ENCODE measurements at regions not wholly inside any gene's neighbourhood (a gene's known extent, or its start where the extent isn't known, plus 50 kb on each side); places are given as distances from the start of the nearest gene placed in this dataset.
A peak's percentile ranks its signal among the peaks of the same experiment; 100 is the strongest.
"Not testable (repeated sequence)": the region's sequence is repeated elsewhere in the genome, so short reads cannot be mapped to it uniquely, and the experiment has no call there.

- no peak for DNase-seq
Measured at GRCh38 chr12:34097213-34097612, 74.9 kb downstream of the ALG10 start.

DNA sequence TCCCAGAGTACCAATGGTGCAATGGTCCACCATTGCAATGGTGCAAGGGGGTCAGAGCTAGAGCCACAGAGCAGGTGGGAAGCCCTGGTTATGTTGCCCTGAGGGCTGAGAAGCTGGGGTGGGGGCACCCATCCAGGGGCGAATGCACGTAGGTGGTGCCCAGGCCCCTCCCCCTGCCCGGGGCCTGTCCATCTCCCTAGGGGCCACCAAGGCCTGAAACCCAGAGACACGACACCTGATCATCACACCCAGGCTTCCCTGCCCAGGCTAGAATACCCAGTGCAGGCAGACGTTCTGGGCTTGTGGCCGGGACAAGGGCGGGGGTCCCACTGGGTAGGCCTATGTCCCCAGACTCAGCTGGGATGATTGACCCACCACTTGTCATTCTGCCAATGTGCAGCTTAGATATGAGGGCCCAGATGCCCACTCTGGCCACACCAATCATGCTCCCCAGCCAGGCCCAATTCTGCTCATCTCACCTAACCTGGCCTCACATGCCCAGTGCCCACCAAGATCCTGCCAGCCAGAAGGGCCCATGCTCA is 83.2 kb downstream of the ALG10 start:
- no peak for DNase-seq

- DNase-seq = no peak
Measured at GRCh38 chr12:34106172-34106571, 83.9 kb downstream of the ALG10 start.

- no peak for DNase-seq
Measured at GRCh38 chr12:34107016-34107415, 84.7 kb downstream of the ALG10 start.

DNA sequence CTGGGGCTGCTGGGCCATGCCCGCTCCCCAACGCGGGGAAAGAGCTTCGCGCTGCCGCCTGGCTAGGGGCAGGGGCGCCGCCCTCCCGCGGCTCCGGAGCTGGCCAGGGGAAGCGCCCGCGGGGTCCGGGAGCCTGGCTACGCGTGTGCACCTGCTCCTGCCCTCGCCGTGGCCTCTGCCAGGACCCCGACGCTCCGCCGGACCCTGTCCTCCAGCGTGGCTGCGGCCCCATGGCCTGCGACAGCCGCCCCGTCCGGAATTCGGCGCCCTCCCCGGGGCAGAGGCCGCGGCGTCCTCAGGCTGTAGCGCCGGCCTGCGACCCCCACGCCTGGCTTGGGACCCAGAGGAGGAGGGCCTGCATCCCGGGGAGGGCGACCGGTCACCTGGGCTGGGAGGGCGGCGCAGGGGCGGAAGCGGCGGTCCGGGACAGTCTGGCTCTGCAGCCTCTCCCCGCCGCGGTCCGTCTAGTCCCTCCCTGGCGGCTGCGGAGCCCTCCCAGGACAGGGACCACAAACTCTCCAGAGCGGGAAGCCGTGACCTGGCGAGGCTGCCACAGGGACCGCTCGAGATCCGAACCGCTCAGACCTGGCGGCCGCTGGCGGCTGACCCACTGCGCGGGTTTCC is 85.6 kb downstream of the ALG10 start:
- no peak for DNase-seq

DNA sequence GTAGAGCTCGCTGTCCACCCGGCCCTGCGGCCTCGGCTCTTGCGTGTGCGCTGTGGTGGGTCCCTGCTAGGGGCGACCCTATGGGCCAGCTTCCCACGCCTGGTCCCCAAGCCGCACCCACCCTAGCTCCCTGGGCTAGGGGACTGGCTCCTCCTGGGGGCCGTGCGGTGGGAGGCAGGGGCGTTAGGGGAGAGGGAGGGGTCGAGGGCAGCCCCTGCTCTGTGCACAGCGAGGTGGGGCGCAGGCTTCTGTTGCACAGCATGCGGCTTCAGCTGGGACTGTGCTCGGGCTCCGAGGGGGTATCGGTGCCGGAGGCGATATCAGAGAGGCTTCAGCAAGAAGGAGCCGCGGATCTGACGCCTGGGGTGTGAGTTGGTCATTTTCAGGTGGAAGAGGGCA is 86.1 kb downstream of the ALG10 start:
- DNase-seq = no peak

GRCh38 chr12:34108967-34109366 is 86.7 kb downstream of the ALG10 start:
- no peak for DNase-seq

- no peak for DNase-seq
Measured at GRCh38 chr12:34109390-34109789, 87.1 kb downstream of the ALG10 start.

DNA sequence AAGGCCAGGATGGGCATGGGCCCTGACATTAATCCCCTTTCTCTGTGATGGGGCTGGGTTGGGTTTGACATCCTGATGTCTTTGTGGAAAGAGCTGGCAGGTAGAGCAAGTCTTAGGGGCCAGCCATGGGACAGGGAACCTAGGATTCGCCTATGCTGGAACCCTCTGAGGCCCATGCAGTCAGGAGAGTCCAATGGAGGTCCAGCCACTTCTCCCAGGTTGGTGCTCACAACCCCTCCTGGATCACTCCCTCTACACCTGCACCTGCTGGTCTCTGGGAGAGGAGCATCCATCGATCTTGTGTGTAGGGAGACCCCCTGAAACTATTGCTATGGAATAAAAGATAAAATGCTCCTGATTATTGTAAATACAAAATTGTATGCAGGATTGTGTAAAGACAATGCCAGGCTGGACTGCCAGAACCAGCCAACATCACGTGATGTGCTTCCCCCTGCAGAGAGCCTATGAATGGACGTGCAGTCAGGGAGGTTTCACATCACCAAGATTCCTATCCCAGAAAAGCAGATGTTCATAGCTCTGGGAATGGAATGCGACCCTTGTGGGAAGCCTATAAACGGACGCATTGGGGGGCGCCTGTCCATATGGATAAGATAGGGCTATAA is 87.7 kb downstream of the ALG10 start:
- DNase-seq = not testable (repeated sequence)

- no peak for DNase-seq
Measured at GRCh38 chr12:34119366-34119765, 97.1 kb downstream of the ALG10 start.

GRCh38 chr12:34121360-34121759 is 99.1 kb downstream of the ALG10 start:
- no peak for DNase-seq

DNA sequence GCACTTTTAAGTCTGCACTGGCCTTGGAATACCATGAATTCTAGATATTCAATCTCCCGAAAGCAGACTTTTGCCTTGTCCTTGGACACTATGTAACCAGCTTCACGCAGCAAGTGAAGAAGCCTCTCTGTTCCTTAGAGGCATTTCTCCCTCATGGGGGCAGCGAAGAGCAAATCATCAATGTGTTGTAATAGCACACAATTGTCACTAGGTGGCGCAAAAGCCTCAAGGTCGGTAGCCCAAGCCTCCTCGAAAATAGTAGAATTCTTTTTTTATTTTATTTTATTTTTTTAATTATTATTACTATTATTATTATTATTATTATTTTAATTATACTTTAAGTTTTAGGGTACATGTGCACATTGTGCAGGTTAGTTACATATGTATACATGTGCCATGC is 100.8 kb downstream of the ALG10 start:
- peak; percentile 31 for DNase-seq

DNA sequence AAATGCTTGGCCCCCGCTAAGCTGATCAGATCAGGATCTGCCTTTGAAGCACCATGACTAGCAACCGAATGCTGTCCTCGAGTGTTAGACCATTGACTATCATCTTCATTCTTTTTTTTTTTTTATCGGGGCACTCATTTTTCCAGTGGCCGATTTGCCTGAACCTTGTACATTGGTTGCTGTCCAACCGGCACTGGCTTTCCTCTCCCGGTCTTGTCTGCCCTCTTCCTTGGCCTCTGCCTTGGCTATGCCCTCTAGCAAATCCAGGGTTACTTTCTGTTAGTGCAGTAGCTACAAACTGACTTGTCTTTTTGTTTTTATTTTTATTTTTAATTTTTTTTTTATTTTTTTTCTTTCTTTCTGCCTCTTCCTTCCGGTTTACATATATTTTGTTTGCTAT is 102.3 kb downstream of the ALG10 start:
- DNase-seq = no peak

DNA sequence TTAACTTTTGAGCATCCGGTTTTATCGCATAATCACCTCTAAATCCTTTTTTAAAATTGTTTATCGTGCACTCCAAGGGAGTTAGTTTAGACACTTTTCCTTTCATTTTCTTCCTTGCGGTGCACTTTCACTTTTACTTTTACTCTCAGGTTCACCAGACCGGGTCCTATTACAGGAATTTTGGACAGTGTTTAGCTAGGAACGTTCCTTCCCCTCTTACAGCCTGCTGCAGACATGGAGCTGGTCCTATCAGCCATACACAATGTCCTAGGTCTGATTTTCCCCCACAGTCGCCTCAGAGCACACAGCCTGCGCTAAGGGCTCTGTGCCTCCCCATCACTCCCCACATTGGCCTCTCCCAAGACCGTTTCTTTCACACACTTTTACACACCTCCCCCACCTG is 103.9 kb downstream of the ALG10 start:
- DNase-seq = no peak

- DNase-seq = no peak
Measured at GRCh38 chr12:34126805-34127204, 104.5 kb downstream of the ALG10 start.

GRCh38 chr12:34127379-34127778 is 105.1 kb downstream of the ALG10 start:
- not testable (repeated sequence) for DNase-seq

DNA sequence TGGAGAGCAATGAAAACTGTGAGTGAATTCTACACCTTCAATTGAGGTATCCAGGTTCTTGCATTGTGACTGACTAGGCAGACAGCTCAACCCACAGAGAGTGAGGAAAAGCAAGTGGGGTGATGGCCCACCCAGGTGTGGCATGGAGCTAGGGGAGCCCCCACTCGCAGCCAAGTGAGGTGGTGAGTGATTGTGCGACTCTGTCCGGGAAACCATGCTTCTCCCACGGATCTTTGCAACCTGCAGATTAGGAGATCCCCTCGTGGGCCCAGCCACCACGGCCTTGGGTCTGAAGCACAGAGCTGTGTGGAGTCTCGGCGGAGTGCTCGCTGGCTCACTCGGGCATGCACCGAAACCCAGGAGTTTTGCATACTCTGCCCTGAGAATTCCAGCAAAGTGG is 120.1 kb downstream of the ALG10 start:
- no peak for DNase-seq

- DNase-seq = no peak
Measured at GRCh38 chr12:34151019-34151418, 128.7 kb downstream of the ALG10 start.

DNA sequence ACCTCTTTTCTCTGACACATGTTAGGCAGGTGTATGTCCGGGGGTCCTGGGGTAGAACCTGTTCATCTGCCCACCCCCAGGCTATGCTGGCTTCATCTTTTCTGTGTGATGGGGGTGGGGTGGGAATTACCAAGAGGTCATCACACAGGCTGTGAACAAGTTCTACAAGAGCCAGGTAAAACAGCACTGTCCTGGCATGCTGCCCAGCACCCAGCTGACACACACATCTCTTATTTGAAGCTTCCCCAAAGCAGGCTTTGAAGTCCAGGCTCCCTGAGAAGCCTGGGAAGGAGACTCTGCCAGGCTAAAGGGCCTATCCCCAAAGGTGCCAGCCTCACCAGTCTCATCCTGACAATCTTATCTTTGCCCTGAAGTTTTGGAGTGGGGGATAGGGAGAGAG is 141.1 kb downstream of the ALG10 start:
- no peak for DNase-seq

DNA sequence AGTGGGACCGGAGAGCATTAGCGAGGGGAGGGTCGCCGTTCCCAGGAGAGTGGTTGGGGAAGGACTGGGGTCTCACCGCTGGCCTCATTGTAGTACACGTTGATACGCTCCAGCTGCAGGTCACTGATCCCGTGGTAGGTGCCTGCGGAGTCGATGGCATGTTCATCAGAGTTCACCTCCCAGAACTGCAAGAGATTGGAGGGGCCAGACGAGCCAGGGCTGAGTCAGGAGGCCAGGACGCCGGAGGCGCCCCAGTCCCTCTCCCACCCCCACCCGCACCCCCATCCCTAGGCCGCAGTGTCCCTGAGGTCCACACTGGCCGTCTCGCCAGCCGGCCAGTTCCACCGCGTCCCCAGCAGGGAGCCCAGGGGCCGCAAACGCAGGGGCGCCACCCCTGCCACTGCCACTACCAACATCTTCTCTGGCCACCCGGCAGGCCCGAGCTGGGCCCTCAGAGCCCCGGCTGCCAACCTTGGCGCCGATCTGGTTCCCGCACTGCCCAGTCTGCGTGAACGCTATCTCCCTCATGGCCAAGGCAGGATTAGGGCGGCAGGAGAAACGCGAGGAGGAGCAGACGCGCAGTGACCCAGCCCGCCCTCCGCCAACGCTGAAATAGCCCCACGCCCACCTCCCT is 144.2 kb downstream of the ALG10 start:
- DNase-seq = no peak

DNA sequence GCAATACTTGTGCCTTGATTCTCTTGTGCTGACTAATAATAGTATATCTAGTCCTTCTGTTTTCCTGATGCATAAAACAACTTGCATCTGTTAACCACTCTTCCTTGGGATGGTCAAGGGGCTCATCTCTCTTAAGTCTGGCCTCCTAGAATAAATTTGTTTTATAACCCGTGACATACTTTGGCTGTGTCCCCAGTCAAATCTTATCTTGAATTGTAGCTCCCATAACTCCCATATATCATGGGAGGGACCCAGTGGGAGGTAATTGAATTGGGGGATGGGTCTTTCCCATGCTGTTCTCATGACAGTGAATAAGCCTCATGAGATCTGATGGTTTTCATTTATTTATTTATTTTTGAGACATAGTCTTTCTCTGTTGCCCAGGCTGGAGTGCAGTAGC is 146.2 kb downstream of the ALG10 start:
- DNase-seq = not testable (repeated sequence)

- no peak for DNase-seq
Measured at GRCh38 chr12:34186492-34186891, 164.2 kb downstream of the ALG10 start.

DNA sequence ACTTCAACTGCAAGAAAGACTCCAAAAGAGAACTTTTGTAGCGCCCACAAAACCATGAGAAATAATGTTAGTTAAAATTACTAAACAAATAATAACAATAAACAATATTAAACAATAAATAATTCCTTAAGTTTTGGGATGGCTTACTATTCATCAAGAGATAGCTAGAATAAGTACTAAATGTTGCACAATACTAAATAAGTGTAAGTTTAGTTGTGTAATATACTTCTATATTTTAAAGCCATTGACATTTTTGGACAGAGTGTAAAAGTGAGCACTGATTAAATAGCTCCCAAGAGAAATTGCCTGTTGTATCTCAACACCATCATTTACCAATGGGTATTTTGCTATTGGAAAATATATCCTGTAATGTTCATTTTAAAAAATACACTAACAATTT is 166.7 kb downstream of the ALG10 start:
- DNase-seq = no peak

DNA sequence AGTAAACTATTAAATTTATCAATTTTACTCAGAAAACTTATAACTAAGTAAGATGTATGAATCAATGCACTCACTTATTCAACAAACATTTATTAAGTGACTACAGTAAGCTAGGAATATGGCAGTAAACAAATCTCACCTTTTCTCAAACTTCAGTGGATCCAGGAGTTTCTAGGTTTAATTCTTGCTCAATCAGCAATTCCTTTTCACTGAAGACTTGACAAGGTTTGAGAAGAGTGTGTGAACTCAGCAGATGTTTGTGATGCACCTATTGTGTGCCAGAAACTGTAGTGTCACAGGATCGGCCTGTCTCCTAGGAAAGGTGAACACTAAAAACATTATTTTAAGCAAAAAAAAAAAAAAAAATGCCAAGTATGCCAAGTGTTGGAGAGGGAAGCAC is 167.8 kb downstream of the ALG10 start:
- no peak for DNase-seq
